B cell (primary cell): ENCODE measurements at regions not wholly inside any gene's neighbourhood (a gene's known extent, or its start where the extent isn't known, plus 50 kb on each side); places are given as distances from the start of the nearest gene placed in this dataset.
A peak's percentile ranks its signal among the peaks of the same experiment; 100 is the strongest.

Source experiments
- ATAC-seq: fragments of 200-7000 bp; cut with Tn5 transposase; one replicate; pipeline ENCODE4 v1.10.0; 2021; ENCODE audit warnings: low read depth, mild to moderate bottlenecking, moderate number of reproducible peaks, moderate library complexity
- CTCF ChIA-PET: fragments of 350-600 bp; sonication (Branson Sonifier 250); formaldehyde crosslinking; loops from one replicate; lab custom pipeline; 2021; ENCODE audit warnings: antibody characterized with exemption, inconsistent platforms; lab: Charles Lee
- POLR2A ChIA-PET: fragments of 350-600 bp; sonication (Branson Sonifier 250); formaldehyde crosslinking; loops from one replicate; lab custom pipeline; 2021; ENCODE audit warnings: antibody characterized with exemption; lab: Charles Lee
- DNase-seq: peaks from one replicate; pipeline ENCODE4 v3.0.0; 2013
- H2AFZ ChIP-seq: 2 replicates; pipeline ENCODE4 v1.6.1; 2012; ENCODE audit warnings: mild to moderate bottlenecking, low read depth, low read length; ENCODE audit not compliant: insufficient read depth, poor library complexity, severe bottlenecking
- H3K27ac ChIP-seq, 2 donors: 1 replicate in 1 of 2; 2 replicates in 1 of 2; pipeline ENCODE4 v1.5.1; 2012 to 2013; ENCODE audit warnings: low read length in 2 of 2, mild to moderate bottlenecking in 2 of 2, moderate library complexity in 1 of 2
- H3K27me3 ChIP-seq, 4 experiments: fragments of 200-600 bp in 1 of 4; sonication (generic) in 1 of 4; replicated peaks in 1 of 4; 1 replicate in 2 of 4; 2 replicates in 2 of 4; pipeline versions ENCODE4 v1.6.1 to v1.7.0; 2013 to 2016; ENCODE audit warnings: low read length in 3 of 4, mild to moderate bottlenecking in 2 of 4, mixed read lengths in 1 of 4, moderate library complexity in 1 of 4; ENCODE audit not compliant: insufficient read depth in 4 of 4, control insufficient read depth in 3 of 4; ENCODE audit errors: control extremely low read depth in 1 of 4
- H3K36me3 ChIP-seq, 2 experiments: replicated peaks in 1 of 2; 1 replicate in 1 of 2; 2 replicates in 1 of 2; pipeline versions ENCODE4 v1.6.1 to v1.7.1; 2013; ENCODE audit warnings: low read length in 1 of 2; ENCODE audit not compliant: insufficient read depth in 2 of 2, control insufficient read depth in 1 of 2; ENCODE audit errors: control extremely low read depth in 1 of 2, extremely low read depth in 1 of 2
- H3K4me1 ChIP-seq, 2 donors: fragments of 200-600 bp in 1 of 2; sonication (generic) in 1 of 2; 1 replicate in 1 of 2; 2 replicates in 1 of 2; pipeline versions ENCODE4 v1.5.1 to v1.6.1; 2013 to 2017; ENCODE audit warnings: low read length in 2 of 2; ENCODE audit not compliant: control insufficient read depth in 2 of 2, insufficient read depth in 2 of 2
- H3K4me2 ChIP-seq: replicated peaks from 2 replicates; pipeline ENCODE3; 2012; ENCODE audit warnings: mild to moderate bottlenecking, low read depth, low read length; ENCODE audit not compliant: poor library complexity, severe bottlenecking
- H3K4me3 ChIP-seq, 5 experiments: fragments of 200-600 bp in 1 of 5; sonication (generic) in 1 of 5; 1 replicate in 3 of 5; 2 replicates in 2 of 5; pipeline versions ENCODE4 v1.5.1 to v1.7.0; 2011 to 2016; ENCODE audit warnings: low read length in 4 of 5, mild to moderate bottlenecking in 4 of 5, low read depth in 2 of 5, control low read depth in 1 of 5, moderate library complexity in 1 of 5; ENCODE audit not compliant: insufficient read depth in 1 of 5; ENCODE audit errors: control extremely low read depth in 1 of 5, extremely low read depth in 1 of 5
- H3K79me2 ChIP-seq: fragments of 200-600 bp; sonication (generic); one replicate; pipeline ENCODE4 v1.6.0; 2016; ENCODE audit warnings: low read length; ENCODE audit not compliant: control insufficient read depth, insufficient read depth
- H3K9ac ChIP-seq: fragments of 200-600 bp; sonication (generic); 2 replicates; pipeline ENCODE4 v1.6.1; 2017; ENCODE audit warnings: mild to moderate bottlenecking, low read length, moderate library complexity
- H3K9me3 ChIP-seq, 3 donors: one replicate each; pipeline versions ENCODE4 v1.6.1 to v1.7.1; 2013; ENCODE audit warnings: low read length in 2 of 3; ENCODE audit not compliant: control insufficient read depth in 2 of 3, insufficient read depth in 1 of 3; ENCODE audit errors: control extremely low read depth in 1 of 3
- H4K20me1 ChIP-seq: 2 replicates; pipeline ENCODE4 v1.6.0; 2012; ENCODE audit warnings: mild to moderate bottlenecking, low read length; ENCODE audit not compliant: insufficient read depth, control insufficient read depth, poor library complexity, severe bottlenecking
- H3K27ac Mint-ChIP-seq: one replicate; pipeline ENCODE4 v1.8.0; 2021; ENCODE audit warnings: mixed read lengths
- H3K27me3 Mint-ChIP-seq: one replicate; pipeline ENCODE4 v1.8.0; 2021; ENCODE audit warnings: mixed read lengths
- H3K4me1 Mint-ChIP-seq: one replicate; pipeline ENCODE4 v1.8.0; 2021; ENCODE audit warnings: mixed read lengths
- H3K4me3 Mint-ChIP-seq: one replicate; pipeline ENCODE4 v1.8.0; 2021; ENCODE audit warnings: mixed read lengths
- H3K9me3 Mint-ChIP-seq: one replicate; pipeline ENCODE4 v1.8.0; 2022; ENCODE audit warnings: mixed read lengths; ENCODE audit not compliant: insufficient read depth
- EZH2 ChIP-seq: IDR thresholded peaks from 2 replicates; pipeline ENCODE4 v1.6.1; 2012; ENCODE audit warnings: borderline replicate concordance, low read depth, mild to moderate bottlenecking, moderate library complexity, low read length; ENCODE audit not compliant: insufficient read depth, poor library complexity, severe bottlenecking
- WGBS: methylation state at CpG from one replicate; pipeline ENCODE4 v1.1.5; 2013; ENCODE audit warnings: missing lambda C conversion rate; ENCODE audit not compliant: insufficient coverage; 5-methylcytosine and 5-hydroxymethylcytosine counted together
- intact Hi-C: fragments of 100-400 bp; cut with micrococcal nuclease; formaldehyde crosslinking; loops from one replicate; pipeline ENCODE4 v1.10.0; 2022
- TF ChIP-seq, protein P1 (sequence below): fragments of 200-600 bp; IDR thresholded peaks from one replicate; pipeline ENCODE4 v1.8.0; 2022; ENCODE audit warnings: antibody characterized with exemption, mild to moderate bottlenecking

DNA sequence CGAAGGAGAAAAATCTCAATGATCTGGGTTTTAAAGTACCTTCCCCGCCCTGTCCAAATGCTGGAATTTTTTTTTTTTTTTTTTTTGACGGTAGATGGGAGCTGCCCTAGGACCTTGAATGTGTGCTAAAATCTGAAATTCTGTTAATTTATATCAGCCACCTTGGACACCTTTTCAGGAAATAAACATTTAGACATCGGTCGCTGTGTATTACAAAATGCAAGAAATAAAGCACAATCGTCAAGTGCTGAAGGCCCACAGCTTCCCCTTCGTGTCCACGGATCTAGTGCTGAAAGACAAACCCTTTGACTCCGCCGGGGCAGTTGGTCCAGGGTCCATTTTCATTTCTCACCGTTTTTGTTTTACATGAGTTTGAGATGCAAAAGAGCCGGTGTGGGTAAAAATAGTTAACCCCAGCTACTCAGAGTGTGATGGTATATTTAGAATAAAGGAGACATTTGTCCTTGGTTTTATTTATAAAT lies 90.2 kb upstream of the CHD2 start:
- no peaks in the 10 kb centered on the region for H3K36me3 ChIP-seq
- peak overlapping the region; percentile 96 to 99 for H3K27ac ChIP-seq
- intact Hi-C loops = loop anchor here (1.0 kb wide), 9 partner anchors 10 to 108 kb away; partner anchors contain the start of gene CHD2
- H3K27ac Mint-ChIP-seq = peak overlapping the region; percentile 99
- H2AFZ ChIP-seq = peak overlapping the region; percentile 75
- H3K27me3 Mint-ChIP-seq = no peaks in the 10 kb centered on the region
- peaks cover 32% of the 10 kb centered on the region for H3K4me1 Mint-ChIP-seq
- peaks cover 34% of the 10 kb centered on the region for H3K79me2 ChIP-seq
- H3K9ac ChIP-seq = peak overlapping the region; percentile 81
- no peaks in the 10 kb centered on the region for H3K9me3 Mint-ChIP-seq
- H3K27me3 ChIP-seq = no peaks in the 10 kb centered on the region
- peak overlapping the region; percentile 89 for H3K4me2 ChIP-seq
- no peaks in the 10 kb centered on the region for H4K20me1 ChIP-seq
- TF ChIP-seq, protein P1, sequence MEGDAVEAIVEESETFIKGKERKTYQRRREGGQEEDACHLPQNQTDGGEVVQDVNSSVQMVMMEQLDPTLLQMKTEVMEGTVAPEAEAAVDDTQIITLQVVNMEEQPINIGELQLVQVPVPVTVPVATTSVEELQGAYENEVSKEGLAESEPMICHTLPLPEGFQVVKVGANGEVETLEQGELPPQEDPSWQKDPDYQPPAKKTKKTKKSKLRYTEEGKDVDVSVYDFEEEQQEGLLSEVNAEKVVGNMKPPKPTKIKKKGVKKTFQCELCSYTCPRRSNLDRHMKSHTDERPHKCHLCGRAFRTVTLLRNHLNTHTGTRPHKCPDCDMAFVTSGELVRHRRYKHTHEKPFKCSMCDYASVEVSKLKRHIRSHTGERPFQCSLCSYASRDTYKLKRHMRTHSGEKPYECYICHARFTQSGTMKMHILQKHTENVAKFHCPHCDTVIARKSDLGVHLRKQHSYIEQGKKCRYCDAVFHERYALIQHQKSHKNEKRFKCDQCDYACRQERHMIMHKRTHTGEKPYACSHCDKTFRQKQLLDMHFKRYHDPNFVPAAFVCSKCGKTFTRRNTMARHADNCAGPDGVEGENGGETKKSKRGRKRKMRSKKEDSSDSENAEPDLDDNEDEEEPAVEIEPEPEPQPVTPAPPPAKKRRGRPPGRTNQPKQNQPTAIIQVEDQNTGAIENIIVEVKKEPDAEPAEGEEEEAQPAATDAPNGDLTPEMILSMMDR = no peak
- no peak for TF ChIP-seq EZH2
- DNase-seq = peak; percentile 67
- ATAC-seq = no peak
- peaks cover 21 to 25% of the 10 kb centered on the region in 2 donors for H3K4me1 ChIP-seq
- peak overlapping the region; percentile 92 for H3K4me3 Mint-ChIP-seq
- 0% methylated on average over 6 of the region's 12 CpGs for WGBS
- ChIA-PET CTCF (interaction anchor here (0.6 to 5.2 kb wide), 21 partner anchors 7 to 1560 kb away, joined by 3 to 96 read pairs (median 7); partner anchors contain the start of gene CHD2), POLR2A (interaction anchor here (0.6 to 7.0 kb wide), 24 partner anchors 8 to 134 kb away, joined by 3 to 266 read pairs (median 9); partner anchors contain the start of gene CHD2)
- peak overlapping the region; percentile 66 to 94 (median 76) for H3K4me3 ChIP-seq
- no peaks in the 10 kb centered on the region for H3K9me3 ChIP-seq

DNA sequence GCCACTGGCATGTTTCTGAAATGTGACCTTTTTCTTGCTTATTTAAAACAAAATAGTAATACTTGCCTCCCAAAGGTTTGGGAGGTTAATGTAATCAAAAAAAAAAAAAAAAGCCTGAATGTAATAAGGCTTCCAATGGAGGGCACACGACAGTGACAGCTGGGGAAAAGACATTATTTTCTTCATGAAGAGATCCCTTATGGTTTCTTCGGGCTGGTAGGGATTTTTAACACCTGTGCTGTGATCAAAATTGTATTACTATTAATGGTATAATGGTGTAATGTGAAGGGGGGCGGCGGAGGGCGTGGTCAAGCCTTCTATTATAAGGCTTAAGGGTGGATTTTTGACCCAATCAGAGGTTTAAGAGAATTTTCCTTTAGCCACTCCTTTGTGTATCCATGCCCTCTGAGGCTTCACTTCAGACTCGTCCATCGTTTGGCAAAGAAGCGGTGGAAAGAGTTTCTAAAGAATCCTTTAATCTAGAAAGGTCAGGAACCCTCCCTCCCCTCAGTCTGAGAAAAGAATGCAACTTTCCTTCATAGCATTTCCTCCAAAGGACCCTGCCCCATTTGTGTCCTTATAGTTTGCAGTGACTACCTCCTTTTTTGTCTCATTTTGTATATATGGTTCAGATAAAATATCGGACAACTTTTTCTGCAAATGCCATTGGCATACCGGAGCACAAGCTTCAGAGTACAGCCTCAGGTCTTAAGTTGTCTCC lies 89.5 kb upstream of the CHD2 start:
- WGBS = 0% methylated on average over 1 of the region's 10 CpGs

More for the DNA sequence above, 89.5 kb upstream of the CHD2 start:
- Histone ChIP-seq H3K9me3 (no peaks in the 10 kb centered on the region), H3K79me2 (peaks cover 38% of the 10 kb centered on the region), H3K27me3 (no peaks in the 10 kb centered on the region), H3K36me3 (no peaks in the 10 kb centered on the region), H4K20me1 (no peaks in the 10 kb centered on the region), H2AFZ (peak overlapping the region; percentile 75), H3K4me3 (peak overlapping the region; percentile 66 to 94 (median 76)), H3K4me2 (peak overlapping the region; percentile 89), H3K4me1 (peaks cover 21 to 25% of the 10 kb centered on the region in 2 donors), H3K9ac (peak overlapping the region; percentile 81), H3K27ac (peak overlapping the region; percentile 96 to 99)
- intact Hi-C loops = no loop called here
- peak overlapping the region; percentile 99 for H3K27ac Mint-ChIP-seq
- ChIA-PET CTCF (interaction anchor here (0.6 to 5.2 kb wide), 19 partner anchors 9 to 1560 kb away, joined by 3 to 96 read pairs (median 6); partner anchors contain the start of gene CHD2), POLR2A (interaction anchor here (0.6 to 7.0 kb wide), 19 partner anchors 8 to 133 kb away, joined by 3 to 266 read pairs (median 12); partner anchors contain the start of gene CHD2)
- ATAC-seq (no peak), DNase-seq (peak; percentile 35)
- peak overlapping the region; percentile 92 for H3K4me3 Mint-ChIP-seq
- H3K27me3 Mint-ChIP-seq = no peaks in the 10 kb centered on the region
- H3K4me1 Mint-ChIP-seq = peaks cover 32% of the 10 kb centered on the region
- TF ChIP-seq, protein P1 = no peak
- TF ChIP-seq EZH2 = no peak
- H3K9me3 Mint-ChIP-seq = no peaks in the 10 kb centered on the region
